ENCODE measurements at regions not wholly inside any gene's neighbourhood (a gene's known extent, or its start where the extent isn't known, plus 50 kb on each side); places are given as distances from the start of the nearest gene placed in this dataset.

GRCh38 chr6:91667596-91667995, 1080.7 kb upstream of the MAP3K7 start:
- Histone ChIP-seq H3K4me1 (no peaks in the 10 kb centered on the region), H3K36me3 (no peaks in the 10 kb centered on the region), H3K4me3 (no peak overlapping the region), H3K27ac (no peak overlapping the region), H3K27me3 (no peaks in the 10 kb centered on the region), H3K9me3 (no peaks in the 10 kb centered on the region)
- TF ChIP-seq CTCF (IDR thresholded peaks at IDR 0.05) = no peak
- no peak for DNase-seq
- intact Hi-C loops (cut with DNase I; ENCODE audit: low total_unique reads) = no loop called here

GRCh38 chr6:91664327-91664959, 1077.6 kb upstream of the MAP3K7 start:
- Histone ChIP-seq H3K9me3 (no peaks in the 10 kb centered on the region), H3K27me3 (no peaks in the 10 kb centered on the region), H3K27ac (no peak overlapping the region), H3K36me3 (no peaks in the 10 kb centered on the region), H3K4me3 (no peak overlapping the region), H3K4me1 (no peaks in the 10 kb centered on the region)
- intact Hi-C loops (cut with DNase I; ENCODE audit: low total_unique reads) = no loop called here
- no peak for DNase-seq
- TF ChIP-seq CTCF (IDR thresholded peaks at IDR 0.05) = no peak

GRCh38 chr6:91660893-91661292, 1074.0 kb upstream of the MAP3K7 start:
- TF ChIP-seq CTCF (IDR thresholded peaks at IDR 0.05) = no peak

GRCh38 chr6:91659891-91660290, 1073.0 kb upstream of the MAP3K7 start:
- Histone ChIP-seq H3K4me3 (no peak overlapping the region), H3K4me1 (no peaks in the 10 kb centered on the region), H3K27ac (no peak overlapping the region), H3K9me3 (no peaks in the 10 kb centered on the region), H3K27me3 (no peaks in the 10 kb centered on the region), H3K36me3 (no peaks in the 10 kb centered on the region)
- DNase-seq = no peak
- intact Hi-C loops (cut with DNase I; ENCODE audit: low total_unique reads) = no loop called here
- TF ChIP-seq CTCF (IDR thresholded peaks at IDR 0.05) = no peak

More at GRCh38 chr6:91660893-91661292, 1074.0 kb upstream of the MAP3K7 start:
- H3K36me3 ChIP-seq = no peaks in the 10 kb centered on the region
- no peaks in the 10 kb centered on the region for H3K4me1 ChIP-seq
- no peak overlapping the region for H3K27ac ChIP-seq
- DNase-seq = no peak
- H3K27me3 ChIP-seq = no peaks in the 10 kb centered on the region
- no peak overlapping the region for H3K4me3 ChIP-seq
- H3K9me3 ChIP-seq = no peaks in the 10 kb centered on the region
- intact Hi-C loops (cut with DNase I; ENCODE audit: low total_unique reads) = no loop called here

GRCh38 chr6:91654793-91655192, 1067.9 kb upstream of the MAP3K7 start:
- H3K36me3 ChIP-seq = no peaks in the 10 kb centered on the region
- H3K9me3 ChIP-seq = no peaks in the 10 kb centered on the region
- no peaks in the 10 kb centered on the region for H3K27me3 ChIP-seq
- intact Hi-C loops (cut with DNase I; ENCODE audit: low total_unique reads) = no loop called here
- H3K4me1 ChIP-seq = peaks cover 0 to 5% (median 0%) of the 10 kb centered on the region in 4 donors
- TF ChIP-seq CTCF (IDR thresholded peaks at IDR 0.05) = no peak
- H3K27ac ChIP-seq = no peak overlapping the region
- DNase-seq = no peak
- H3K4me3 ChIP-seq = no peak overlapping the region

- no peak overlapping the region for H3K27ac ChIP-seq
Observed at GRCh38 chr6:91654357-91654756, 1067.5 kb upstream of the MAP3K7 start.

More at GRCh38 chr6:91654357-91654756, 1067.5 kb upstream of the MAP3K7 start:
- Histone ChIP-seq H3K36me3 (no peaks in the 10 kb centered on the region), H3K4me1 (peaks cover 0 to 5% (median 0%) of the 10 kb centered on the region in 4 donors), H3K4me3 (no peak overlapping the region), H3K27me3 (no peaks in the 10 kb centered on the region), H3K9me3 (no peaks in the 10 kb centered on the region)
- intact Hi-C loops (cut with DNase I; ENCODE audit: low total_unique reads) = no loop called here
- TF ChIP-seq CTCF (IDR thresholded peaks at IDR 0.05) = no peak
- DNase-seq = no peak
